NCI-H1417 treated with DMSO at 0.1 percent for 48 hours (cell line): ENCODE measurements at regions not wholly inside any gene's neighbourhood (a gene's known extent, or its start where the extent isn't known, plus 50 kb on each side); places are given as distances from the start of the nearest gene placed in this dataset.

Source experiments
- DNase-seq: peaks from one replicate; lab custom pipeline; 2025; lab: John Stamatoyannopoulos, UW

DNA sequence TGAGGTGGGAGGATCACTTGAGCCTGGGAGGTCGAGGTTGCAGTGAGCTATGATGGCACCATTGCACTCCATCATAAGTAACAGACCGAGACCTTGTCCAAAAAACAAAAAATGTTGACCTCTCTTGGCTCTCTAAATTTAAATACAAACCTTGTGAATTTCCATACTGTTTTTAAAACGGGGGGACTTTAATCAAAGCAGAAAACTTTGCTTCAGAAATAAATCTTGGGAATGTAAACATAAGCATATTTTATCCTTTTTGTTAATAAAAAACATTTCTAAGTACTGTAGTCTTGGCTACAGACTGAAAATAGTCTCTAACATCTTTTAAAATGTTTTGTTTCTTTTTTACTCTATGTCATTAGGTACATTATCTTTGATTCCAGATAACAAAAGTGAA is 130.7 kb upstream of the RASSF8 start:
- no peak for DNase-seq

DNA sequence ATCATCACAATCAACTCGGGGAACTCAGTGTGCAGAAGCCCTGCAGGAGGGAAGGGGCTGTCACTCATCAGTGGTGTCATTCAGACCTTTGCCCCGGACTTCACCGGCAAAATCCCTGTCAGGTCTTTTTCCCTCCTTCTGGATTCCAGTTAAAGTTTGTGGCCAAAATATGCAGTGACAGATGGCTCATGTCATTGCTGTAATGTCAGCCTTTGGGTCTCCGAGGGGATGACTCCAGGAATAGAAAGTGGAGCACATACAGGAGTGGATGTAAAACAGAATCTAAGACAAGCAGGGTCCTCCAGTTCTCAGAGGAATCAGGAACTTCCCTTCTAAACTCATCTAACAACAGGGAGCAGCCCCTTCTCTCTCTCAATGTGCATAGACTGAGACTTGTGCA is 130.3 kb upstream of the RASSF8 start:
- no peak for DNase-seq

DNA sequence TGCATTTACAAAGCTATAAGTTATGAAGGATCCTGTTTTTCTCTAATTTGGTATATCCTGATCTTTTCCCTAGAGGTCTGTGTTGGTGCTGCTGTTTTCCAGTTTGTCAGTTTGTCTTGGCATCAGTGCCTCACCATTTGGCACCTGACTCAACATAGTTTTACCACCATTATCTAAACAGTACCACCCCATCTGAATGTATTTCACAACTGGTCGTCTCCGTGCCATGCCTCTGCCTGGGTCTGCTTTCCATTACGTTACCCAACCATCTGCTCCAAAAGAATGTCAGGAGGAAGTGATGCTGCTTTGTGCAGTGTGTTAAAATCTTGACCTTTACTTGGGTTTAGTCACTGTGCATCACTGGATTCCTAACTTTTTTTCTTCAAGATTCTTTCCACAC is 129.3 kb upstream of the RASSF8 start:
- no peak for DNase-seq

DNA sequence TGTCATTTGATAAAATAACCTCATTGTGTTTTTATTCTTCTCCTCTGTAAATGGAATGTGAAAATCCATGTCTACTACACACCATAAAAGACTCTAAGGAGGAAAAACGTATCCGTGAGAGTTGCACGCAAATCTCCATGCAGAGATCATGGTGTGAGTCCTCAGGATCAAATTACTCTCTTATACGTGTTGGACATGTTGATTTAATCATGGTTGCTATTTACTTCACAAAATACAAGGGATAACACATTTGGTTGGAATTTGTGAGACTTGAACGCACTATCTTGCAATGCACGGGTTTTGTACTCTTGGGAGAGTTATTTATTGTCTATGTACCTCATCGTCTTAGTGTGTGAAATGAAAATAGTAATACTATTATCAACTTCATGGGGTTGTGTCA is 128.0 kb upstream of the RASSF8 start:
- no peak for DNase-seq

DNA sequence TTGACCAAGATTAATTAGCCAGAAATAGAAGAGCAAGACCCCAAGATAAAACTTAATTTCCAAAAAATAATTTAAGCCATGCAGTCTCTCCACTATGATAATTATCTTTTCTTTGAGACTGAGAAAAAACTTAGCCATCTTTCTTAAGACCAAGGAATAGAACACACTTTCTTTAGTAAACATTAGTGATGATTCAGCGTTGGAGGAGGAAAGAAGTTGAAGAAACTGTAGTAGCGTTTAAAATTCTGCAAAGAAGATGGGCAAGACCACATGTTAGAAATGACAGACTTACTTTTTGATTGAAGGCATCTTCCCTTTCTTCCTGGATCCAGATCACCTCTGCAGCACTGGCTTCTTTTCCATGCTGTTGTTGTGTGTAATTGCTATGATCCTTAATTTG is 124.8 kb upstream of the RASSF8 start:
- DNase-seq = no peak

DNA sequence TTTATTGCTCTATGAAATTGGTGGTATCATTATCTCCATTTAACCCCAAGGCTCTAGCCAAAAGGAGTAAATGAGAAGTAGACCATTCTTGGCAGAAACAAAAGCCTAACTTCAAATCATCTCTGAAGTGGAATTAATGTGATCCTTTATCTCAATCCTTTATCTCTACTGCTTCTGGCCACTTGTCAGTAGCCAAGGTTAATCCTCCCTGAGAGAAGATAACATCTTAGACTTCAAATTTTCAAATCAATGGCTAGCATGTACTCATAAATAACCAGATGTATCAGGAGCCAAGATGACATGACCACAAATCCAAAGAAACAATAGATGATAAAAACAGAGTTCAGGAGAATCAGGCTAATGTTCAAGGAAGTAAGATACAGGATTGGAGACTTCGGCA is 123.1 kb upstream of the RASSF8 start:
- no peak for DNase-seq

DNA sequence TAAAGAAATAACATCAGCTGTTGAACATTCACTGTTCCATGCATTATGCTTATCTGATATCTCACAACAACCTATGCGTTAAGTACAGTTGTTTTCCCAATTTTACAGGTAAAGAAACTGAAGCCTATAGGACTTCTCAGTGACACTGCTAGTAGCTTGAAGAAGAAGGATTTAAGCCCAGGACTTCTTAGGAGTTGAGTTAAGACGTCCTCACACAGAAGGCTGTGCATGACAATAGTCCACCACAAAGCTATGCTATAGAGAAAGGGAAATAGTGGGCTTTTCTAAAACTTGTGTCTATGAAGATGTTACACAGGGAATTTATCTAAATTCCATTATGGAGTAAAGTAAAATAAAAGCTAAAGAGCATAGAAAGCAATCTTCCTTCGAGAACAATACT is 120.5 kb upstream of the RASSF8 start:
- no peak for DNase-seq

DNA sequence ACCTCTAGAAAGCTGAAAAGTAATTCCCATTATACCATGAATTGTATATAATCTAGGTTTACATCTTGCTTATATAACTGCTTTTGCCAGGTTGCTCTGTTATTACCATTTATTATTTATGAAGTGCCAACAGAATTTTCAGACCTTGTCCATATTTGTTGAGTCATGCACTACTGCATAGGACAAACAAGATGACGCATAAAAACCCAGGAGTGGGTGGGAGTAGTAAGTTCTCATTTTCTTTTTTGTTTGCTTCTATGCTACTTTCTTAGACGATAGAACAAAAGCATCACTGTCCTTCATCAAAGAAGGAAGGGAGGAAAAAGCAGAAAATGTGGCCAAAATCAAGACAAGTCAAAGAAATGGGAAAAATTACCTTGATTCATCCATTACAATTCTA is 119.0 kb upstream of the RASSF8 start:
- no peak for DNase-seq

DNA sequence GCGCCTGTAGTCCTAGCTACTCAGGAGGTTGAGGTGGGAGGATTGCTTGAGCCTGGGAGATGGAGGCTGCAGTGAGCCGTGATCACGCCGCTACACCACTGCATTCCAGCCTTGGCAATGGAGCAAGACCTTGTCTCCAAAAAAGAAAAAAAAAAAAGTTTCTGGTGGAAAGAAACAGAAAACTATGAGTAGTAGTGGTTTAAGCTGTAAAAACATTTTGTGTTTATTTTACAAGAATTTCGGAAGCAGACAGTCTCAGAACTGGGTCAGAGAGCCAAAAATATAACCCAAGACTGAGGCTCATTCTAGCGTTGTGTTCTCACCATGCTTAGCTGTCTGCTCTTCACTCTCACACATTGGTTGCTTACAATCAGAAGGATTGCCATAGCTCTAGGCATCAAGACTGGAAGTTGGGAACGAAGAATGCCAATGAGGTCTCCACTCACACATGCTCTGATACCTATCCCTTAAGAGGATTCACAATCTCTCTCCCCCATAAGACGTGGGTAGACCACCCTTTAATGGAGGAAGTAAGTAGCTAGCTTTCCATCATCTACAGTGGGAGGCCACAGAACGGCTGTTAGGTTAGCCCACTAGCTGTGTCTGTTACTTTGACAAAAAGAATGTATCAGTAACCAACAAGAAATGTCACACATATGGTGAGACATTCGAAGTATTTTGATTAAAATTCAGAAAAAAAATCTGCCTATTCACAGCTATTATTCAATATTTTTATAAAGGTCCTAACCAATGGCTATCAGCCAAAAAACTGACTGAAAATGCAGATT is 117.6 kb upstream of the RASSF8 start:
- DNase-seq = no peak

DNA sequence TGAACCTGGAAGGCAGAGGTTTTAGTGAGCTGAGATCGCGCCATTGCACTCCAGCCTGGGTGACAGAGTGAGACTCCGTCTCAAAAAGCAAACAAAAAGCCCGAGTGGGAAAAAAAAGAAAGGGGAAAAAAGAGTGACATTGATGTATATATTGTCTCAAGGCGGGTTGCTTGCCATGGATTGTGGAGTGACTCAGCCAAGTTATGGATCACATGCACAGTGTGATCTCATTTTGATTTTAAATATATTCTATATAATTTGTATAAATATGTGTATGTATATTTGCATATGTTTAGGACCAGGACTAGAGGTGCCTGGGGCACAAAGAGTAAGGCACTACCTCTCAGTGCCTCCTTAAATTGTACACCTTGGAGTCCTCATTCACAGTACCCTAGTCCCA is 116.2 kb upstream of the RASSF8 start:
- DNase-seq = no peak

DNA sequence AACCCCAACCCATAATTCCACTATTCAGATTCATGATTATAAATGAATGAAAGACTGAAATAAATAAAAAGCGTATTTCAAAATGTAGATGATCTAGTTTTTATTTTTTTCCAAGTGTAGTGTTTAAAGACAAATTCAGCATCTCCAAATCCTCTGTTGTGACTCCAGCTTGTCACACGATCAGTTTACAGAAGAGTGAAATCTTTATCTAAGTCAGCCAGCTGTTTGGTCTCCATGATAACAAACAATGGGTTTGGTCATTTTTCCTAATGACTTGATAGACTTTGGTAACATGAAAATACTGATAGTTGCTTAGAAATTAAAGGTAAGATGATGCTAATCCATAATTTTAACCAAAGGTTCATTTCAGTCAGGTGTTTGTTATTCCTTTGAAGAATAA is 114.5 kb upstream of the RASSF8 start:
- DNase-seq = no peak

DNA sequence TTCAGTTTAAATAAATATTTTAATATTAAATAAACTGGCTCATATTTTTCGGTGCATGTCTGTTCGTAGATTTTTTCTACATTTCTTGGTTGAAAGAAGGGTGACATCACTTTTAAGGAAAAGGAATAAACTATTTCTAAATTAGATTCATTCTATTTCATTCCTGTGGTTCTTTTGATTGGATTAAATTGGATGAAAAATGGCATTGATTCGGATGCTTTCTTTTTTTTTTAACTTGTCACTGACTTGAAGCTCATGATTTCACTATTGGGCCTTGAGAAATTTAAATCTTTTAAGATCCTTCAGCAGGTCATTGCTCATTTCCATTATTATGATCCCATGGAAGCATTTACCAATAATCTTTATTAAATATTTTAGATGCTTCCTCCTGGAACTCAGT is 113.1 kb upstream of the RASSF8 start:
- no peak for DNase-seq

DNA sequence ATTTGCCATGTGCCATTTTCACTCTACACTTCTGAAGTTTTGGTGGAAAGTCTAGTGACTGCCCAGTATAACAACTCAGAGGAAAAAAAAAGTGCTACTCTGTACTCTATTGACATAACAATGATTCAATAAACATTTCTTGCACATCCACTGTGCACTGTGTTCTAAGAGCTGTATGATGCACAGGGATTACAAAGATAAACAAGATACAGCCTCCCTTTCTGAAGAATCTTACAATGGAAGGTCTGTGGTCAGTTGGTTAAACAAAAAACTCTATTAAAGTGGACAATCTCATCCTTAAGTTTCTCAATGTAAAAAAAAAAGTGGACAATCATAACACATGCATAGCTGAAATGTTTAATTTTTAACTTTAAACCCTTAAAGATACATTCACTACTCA is 105.7 kb upstream of the RASSF8 start:
- no peak for DNase-seq

DNA sequence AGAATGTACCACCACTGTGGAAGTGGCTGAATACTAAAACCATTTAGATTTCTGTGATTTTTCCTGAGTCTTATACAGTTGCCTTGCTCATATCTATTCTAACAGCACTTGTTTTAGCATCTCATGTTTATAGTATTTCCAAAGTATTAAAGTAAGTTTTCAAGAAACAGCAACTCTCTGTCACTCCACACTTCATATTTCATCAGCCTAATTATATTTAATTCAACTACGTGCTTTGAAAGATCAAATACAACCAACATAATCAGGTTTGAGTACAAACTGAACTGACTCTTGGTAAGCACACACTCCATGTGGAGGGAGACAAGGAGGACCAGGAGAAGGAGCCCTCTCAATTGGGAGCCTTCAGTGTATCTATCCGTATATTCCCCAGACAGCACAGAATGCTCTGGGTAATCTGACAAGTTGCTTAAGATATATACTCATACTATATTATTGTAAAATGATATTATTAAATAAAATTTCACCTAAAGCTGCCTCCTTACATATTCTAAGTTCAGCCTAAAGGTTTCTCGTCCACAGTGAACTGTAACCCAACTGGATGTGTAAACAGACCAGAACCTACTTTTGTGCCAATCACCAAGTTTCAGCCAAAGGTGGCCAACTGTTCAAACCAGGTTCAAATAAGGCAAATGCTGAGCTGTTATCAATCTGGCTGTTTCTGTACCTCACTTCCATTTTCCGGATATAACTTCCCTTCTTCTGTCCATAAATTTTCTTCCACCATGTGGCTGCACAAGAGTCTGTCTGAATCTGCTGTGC is 105.0 kb upstream of the RASSF8 start:
- DNase-seq = no peak

DNA sequence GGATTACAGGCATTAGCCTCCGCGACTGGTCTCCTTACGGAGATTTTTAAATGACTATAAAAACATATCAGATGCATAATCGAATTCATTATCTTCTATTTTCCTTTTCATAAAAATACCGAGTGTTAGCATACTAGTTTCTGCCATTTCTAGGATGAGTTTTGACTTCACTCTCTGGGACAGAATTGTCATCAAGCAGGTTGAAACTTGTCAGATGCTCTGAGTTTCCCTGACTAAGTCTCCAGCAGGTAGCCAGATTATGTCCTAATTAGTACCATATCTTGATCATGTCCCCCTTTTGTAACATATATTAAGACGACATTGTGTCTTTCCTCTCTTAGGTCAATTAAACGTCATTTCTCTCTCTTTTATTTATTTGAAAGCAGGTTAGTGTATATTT is 103.5 kb upstream of the RASSF8 start:
- DNase-seq = no peak

DNA sequence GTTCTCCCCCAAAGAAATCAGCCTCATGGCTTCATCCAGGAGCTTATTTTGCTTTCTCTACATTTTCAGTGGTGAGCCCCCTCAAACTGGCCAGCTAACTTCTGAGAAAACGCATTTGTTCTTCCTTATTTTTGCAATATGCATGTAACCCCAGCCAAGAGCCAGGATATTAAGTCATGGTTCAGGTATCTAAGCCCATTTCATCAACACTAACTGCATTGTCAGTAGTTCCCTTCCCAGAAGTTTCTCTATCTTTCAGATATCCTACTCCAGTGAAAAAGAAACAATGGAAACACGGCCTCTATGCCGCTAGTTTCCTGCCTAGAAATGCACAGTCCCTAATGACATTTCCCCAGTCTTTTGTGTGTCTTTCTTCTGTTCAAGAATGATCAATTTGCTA is 102.8 kb upstream of the RASSF8 start:
- DNase-seq = no peak

DNA sequence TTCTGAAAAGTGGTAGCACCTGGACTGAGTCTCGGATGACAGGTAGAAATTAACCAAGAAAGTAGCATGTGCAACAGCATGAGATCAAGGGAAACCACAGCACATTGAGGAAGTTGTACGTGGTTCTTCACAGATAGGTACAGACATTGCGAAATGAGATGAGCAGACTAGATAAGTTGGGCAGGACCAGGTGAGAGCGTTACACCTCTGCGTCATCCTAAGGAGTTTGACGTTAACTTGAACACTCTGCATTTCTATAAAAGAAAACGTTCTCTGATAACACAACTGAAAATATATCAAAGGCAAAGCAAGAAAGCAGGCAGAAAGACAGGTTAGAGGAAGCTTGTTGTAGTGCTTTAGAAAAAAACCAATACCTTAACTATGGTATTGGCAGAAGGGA is 98.5 kb upstream of the RASSF8 start:
- DNase-seq = no peak

DNA sequence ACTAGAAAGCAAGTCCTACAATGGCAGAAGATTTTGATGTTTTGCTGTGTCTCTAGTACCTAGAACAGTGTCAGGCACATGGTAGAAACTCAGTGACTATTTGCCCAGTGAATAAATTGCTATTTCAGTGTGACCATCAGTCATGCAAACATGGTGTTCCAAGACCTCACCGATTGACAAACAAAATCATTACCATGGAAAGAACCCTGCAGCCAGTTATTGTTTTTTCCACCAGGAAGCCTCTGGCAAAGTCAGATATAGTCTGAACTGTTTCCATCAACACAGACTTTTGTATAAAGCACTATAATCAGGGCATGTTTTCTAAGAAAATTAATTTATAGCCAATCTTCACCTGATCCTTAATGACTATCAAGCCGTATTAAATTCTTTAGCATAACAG is 97.3 kb upstream of the RASSF8 start:
- DNase-seq = no peak

DNA sequence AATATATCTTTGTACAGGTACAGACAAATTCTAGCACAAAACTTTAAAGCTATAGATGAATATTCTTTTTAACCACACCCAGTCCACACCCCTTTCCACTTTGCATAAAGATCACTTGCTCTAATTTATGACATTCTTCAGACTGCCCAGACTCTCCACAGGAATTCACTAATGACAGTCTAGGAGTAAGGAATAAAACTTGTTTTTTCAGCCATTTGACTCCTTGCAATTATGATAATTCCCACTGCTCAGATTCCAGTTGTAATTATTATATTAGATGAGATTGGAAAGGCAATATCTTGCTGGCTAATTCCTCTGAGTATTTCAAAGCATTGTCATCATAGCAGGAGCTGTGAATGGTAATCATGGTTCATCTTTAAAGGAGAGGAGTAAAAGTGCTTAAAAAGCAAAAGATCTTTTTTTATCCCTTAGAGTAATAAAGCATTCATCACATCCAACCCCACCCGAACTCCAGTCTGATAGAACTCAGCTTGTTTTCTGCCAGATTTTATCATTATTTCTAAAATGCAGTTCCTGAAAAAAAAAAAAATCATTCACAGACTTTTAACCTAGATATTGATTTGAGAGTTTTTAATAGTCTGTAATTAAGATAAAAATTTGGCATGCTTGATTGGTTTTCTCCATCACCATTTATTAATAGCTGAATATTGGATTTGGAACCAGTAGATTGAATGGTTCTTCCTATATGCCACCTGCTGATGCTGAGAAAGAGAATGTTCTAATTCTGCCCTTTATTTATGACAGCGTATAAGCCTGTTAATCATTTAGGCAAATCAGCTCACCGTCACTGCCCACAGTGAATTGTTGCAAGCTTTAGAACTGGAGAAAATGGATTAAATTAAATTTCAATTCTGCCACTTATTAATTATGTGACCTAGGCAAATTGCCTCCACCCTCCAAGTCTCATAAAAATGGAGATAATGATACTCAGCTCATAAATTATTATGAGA is 93.9 kb upstream of the RASSF8 start:
- DNase-seq = no peak

DNA sequence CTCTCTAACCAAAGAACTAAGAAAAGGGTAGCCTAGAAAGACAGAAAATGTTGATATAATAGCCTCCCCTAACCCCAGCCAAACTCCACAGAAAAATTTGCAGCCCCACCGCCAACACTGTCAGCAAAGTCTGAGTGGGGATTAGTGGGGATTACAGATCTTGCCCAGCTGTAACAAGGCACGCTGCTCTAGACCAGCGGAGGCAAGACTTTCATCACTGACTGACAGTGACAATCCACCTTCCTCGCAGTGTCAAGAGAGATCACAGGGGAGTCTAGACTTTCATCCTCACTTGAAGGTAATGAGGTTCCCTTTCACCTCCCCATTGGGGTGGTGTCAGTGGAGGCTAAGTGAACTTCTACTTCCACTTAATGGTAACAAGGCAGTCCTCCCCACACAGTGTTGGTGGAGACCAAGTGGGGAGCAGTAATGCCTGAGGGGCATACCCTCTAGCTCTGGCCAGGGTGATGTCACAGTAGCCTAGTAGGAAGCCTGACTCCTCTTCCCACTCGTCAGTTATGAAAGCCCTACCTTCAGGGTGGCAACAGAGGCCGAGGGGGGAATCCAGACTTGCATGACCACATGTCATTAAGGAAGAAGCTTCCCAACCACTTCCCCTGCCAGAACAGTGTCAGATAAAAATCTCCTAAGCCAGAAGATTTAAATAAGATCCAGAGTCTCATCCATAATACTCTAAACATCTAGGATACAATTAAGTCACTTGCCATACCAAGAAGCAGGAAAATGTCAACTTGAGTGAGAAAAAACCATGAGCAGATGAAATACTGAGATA is 91.7 kb upstream of the RASSF8 start:
- no peak for DNase-seq

DNA sequence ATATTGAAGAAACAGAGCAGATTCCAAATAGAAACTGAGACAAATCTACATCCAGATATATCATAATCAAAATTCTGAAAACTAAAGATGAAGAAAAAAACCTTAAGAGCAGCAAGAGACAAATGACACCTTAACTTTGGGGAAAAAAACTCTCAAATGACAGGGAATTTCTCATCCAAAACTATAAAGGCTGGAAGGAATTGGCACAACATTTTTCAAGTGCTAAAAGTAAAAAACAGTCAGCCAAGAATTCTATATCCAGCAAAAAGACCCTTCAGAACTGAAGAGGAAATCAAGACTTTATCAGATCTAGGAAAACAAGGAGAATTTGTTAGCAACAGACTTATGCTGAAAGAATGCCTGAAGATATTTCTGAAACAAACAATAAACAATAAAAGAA is 90.3 kb upstream of the RASSF8 start:
- DNase-seq = no peak

DNA sequence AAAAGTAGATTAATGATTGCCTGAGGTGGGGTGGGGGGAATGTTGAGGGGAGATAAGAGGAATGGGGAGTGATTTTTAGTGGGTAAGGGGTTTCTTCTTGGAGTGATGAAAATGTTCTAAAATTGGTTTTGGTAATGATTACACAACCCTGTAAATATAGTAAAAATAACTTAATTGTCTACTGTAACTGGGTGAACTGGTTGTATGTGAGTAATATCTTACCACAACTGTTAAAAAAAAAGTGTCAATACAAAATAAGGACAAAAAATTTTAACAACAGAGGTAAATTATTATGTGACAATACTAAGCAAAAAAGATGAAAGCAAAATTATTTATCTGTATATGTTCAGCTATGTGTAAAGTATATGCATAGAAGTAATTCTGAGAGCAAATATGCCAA is 86.3 kb upstream of the RASSF8 start:
- DNase-seq = no peak
